KBM-7 (cell line): ENCODE measurements at regions not wholly inside any gene's neighbourhood (a gene's known extent, or its start where the extent isn't known, plus 50 kb on each side); places are given as distances from the start of the nearest gene placed in this dataset.

Experiments used
- DNase-seq: peaks from one replicate; pipeline ENCODE4 v3.0.0-alpha.2; 2015
- in situ Hi-C: fragments of 300-500 bp; cut with MboI; formaldehyde crosslinking; loops from 2 replicates; pipeline ENCODE4 v1.14.3; 2020; ENCODE audit warnings: low sequenced_read_pairs, low pct_unique_long_range_greater_than_20kb, mixed read lengths

DNA sequence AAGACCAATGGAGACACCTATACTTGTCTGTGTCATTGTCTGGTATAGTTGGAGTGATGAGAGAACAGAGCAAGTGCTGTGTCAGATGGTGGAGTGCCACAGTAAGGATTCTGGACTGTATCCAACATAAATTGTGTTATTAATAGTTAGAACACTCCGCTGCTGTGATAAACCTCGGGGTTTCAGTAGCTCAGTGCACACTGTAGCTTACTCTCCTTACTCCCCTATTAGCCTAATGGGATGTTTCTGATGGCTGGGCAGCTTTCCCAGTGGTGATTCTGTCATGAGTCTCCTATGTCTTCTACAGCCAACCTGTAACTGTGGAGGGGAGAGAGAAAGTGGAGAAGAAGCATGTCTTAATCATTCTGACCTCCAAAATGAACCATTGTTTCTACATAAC is 127.6 kb upstream of the PTCH1 start:
- in situ Hi-C loops: no loop called here
- no peak for DNase-seq

DNA sequence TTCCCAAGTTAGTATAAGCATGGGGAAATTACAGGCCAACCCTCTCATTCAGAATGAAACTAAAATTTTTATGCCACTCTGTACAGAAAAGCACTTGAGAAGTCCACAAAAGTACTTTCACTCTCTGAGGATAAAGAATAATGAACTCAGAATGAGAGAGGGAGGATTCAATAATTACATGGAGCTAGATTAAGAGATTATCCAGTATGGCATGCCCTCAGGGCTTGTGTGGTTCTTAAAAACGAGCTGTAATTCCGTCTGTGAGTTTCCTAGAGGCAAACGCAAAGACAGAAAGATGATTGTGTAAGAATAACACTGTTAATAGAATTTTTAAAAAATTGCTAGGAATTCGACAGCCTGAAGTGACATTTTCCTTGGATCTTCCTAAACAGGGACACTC is 126.8 kb upstream of the PTCH1 start:
- in situ Hi-C loops: no loop called here
- no peak for DNase-seq

DNA sequence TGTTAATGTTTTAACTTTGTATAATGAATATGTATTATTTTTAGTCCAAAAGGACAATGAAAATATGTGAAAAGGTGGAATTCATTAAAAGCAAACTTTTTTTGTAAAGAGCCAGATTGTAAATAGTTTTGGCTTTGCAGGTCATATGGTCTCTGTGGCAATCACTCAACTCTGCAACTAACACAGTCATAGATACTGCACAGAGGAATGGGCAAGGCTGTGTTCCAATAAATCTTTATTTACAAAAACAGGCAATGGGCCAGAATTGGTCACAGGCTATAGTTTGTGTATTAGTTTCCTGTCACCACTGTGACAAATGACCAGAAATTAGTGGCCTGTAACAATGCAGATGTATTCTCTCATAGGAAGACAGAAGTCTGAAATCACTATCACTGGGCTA is 125.4 kb upstream of the PTCH1 start:
- in situ Hi-C loops: no loop called here
- DNase-seq: no peak

DNA sequence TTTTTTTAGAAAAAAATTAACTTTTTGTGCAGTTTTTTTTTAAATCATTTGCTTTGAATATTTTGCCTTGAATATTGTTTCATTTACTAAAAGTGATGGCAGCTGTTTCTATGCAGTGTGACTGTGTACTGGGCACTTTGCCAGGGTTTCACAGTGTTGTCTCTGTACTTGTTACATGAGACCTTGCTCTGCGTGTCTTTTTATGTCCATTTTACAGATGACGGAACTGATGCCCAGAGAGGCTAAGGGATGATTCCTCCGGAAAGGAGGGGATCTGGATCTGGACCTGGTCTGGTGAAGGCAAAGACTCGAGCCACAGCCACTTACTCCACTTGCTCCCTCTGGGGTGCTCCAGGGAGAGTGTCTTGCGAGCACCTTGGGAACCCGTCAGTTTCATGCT is 124.8 kb upstream of the PTCH1 start:
- DNase-seq: no peak
- in situ Hi-C loops: no loop called here

DNA sequence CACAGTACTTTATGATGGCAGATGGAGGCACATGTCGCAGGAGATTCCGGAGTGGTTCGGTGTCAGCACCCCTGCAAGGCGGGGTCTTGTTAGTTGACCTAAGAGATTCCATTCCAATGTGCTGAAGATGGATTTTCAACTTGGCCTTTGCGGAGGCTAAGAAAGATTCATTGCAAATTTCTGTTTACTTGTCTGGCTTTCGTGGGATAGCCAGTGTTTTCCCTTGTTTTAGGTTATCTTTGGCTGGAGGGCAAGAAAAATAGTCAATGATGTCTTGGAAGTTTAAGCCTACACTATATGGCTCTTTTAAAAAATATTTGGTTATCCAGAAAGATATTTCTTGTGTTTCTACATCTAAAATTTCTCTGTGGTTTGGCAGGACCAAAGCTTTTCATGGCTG is 123.6 kb upstream of the PTCH1 start:
- in situ Hi-C loops: no loop called here
- DNase-seq: no peak

DNA sequence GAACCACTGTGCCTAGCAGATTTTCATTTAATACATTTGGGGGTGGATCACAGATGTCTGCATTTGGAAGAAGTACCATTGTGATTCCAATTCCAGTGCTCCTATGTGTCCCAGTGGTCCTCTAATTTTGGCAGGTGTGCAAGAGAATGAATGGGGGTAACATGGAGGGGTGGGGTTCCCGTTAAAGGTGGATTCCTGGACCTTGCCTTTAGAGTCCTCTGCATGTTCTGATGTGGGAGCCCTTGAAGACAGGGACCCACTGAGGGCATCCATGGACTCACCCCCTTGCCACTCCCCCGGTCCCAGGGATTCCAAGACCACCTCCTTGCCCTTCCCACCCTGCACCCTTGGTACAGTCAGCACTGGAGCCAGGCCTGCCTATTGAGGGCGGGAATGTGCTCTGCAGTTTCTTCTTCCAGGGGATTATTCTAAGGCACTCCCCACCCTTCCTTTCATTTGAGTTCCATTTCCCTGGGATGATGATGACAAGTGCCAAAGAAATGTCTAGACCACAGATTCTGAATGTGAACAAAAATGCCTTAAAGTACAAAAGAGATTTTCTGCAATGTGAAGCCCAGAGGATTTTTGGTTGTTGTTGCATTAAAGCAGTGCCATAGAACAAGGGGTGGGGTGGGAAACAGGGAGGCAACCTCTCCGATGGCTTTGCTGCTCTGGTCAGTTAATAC is 119.4 kb upstream of the PTCH1 start:
- no peak for DNase-seq
- in situ Hi-C loops: no loop called here

DNA sequence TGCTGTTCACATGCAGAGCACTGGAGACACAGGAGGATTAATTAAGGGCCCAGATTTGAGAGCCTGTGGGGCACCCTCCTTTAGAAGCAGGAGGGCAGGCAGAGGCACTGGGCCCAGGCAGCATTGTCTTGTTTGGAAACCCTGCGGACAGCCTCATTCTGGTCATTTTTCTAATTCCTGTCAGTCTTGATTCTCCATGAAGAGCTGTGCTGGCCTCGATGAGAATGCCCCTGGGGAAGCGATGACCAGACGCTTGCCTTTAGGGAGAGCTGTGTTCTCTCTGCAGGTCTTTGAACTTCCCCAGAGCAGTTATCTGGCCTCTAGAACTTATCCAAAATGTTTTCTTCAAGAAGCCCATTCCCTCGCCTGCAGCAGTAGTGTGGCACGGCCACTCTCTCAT is 117.8 kb upstream of the PTCH1 start:
- DNase-seq: no peak
- in situ Hi-C loops: no loop called here

DNA sequence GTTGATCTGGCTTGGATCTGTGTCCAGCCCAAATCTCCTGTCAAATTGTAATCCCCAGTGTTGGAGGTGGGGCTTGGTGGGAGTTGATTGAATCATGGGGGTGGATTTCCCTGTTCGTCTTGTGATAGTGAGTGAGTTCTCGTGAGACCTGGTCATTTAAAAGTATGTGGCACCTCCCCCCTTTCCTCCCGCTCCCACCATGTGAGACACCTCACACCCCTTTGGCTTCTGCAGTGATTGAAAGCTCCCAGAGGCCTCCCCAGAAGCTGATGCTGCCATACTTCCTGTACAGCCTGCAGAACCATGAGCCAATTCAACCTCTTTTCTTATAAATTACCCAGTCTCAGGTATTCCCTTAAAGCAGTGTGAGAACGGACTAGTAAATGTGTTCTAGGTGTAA is 117.3 kb upstream of the PTCH1 start:
- in situ Hi-C loops: no loop called here
- no peak for DNase-seq

DNA sequence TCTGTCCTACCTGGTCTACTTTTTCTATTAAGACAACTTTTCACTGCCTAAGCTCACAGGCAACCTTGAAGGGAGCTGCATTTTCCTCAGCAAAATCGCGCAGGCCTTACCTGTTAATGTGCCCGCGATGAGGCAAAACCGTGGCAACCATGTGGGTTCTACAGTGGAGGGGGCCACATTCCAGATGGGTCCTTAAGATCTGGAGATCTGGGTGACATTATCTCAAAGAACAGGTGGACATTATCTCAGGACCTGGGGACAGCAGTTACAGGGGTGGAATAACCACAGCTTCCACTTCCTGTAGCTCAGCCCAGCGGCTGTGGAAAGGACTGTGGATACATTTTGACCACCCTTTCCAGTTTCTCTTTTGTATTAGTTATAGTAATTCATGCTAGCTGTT is 112.8 kb upstream of the PTCH1 start:
- DNase-seq: no peak
- in situ Hi-C loops: no loop called here

DNA sequence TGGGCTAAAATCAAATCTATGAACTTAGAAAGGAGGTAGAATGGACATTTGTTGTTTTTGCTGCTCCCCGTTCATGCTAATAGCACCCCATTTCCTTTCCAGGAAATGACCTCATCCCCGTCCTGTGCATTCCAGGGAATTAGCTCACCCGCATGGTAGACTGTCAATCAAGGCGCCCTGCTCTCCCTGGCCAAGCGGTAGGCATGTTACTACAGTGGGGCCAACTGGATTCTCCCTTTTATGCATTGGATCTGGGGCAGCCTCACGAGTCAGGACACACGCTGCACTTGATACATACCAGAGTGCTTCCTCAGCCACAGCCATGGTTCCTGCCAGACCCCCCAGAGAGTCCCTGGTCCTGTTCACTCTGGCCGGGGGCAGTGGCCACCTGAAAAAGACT is 111.0 kb upstream of the PTCH1 start:
- no peak for DNase-seq
- in situ Hi-C loops: no loop called here

DNA sequence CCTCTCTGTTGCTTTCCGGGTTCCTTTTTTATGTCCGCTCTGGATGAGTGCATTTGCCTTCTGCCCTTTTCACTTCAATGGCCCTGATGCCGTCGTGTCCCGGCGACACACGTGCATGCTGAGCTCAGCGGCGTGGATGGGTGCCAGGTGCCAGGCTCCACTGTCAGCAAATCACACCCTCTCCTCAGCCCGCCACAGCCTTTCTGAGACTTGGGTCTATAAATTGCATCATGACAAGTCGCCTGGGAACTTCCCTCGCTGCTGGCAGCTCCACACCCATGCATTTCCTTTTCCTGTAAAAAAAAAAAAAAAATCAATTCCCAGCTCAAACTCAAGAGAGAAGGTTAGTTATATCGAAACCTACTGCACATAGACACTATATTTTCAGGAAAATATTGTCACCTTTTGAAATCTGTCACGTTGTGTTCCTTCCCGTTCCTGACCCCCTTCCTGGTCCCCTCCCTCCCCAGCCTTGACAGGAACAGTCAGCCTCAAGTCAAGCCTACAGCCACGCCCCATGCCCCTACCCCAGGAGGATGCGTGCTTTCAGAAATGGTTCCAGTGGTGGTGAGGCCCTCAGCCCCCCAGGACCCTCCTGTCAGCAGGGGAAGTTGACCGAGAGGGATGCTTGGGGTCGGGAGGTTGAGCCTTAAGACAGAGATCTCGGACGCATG is 110.3 kb upstream of the PTCH1 start:
- in situ Hi-C loops: no loop called here
- DNase-seq: peak; percentile 14

DNA sequence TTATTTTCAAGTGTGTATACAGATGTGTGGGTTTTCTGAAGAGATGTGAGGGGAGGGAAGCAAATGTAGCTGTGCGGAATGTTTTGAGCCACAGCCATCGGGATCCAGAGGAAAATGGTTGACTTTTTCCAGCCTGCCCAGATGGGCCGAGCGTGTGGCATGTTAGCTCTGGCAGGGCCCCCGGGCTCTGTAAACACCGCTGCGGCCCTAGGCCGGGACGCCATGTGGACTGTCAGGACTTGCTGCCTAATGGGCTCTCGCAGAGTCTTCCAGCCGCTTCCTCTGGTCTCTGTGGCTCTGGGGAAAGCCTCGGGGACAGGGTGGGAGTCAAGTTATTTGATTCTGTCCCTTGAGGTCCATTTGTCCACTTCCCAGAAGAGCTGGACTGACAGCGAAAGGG is 109.6 kb upstream of the PTCH1 start:
- in situ Hi-C loops: no loop called here
- DNase-seq: no peak

DNA sequence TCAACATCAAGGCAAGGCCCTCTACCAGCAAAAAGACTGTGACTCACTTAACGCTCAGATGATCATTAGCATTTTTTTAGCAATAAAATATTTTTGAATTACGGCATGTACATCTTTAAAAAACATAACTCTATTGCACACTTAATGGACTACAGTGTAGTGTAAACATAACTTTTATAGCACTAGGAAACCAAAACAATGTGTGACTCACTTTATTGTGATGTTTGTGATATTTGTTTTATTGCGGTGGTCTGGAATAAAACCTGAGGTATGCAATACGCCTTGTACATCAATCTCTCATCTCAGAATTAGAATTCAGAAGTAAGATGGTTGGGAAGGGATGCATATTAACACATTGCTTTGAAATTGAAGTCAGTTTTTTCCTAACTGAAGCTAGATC is 106.9 kb upstream of the PTCH1 start:
- no peak for DNase-seq
- in situ Hi-C loops: no loop called here

DNA sequence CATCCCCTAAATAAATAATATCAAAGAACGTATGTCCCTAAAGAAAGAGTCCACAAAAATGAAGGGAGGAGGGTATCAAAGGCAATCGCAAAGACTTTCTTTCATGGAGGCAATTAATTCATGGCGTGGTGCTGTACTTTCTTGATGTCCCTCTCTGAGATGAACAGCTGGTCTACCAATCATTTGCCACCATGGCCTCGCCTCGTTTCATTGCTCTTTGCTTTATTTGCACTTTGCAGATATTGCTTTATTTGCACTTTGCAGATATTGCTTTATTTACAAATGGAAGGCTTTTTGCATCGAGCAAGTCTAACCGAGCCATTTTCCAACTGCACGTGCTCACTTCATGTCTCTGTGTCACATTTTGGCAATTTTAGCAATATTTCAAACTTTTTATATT is 104.0 kb upstream of the PTCH1 start:
- no peak for DNase-seq
- in situ Hi-C loops: no loop called here

DNA sequence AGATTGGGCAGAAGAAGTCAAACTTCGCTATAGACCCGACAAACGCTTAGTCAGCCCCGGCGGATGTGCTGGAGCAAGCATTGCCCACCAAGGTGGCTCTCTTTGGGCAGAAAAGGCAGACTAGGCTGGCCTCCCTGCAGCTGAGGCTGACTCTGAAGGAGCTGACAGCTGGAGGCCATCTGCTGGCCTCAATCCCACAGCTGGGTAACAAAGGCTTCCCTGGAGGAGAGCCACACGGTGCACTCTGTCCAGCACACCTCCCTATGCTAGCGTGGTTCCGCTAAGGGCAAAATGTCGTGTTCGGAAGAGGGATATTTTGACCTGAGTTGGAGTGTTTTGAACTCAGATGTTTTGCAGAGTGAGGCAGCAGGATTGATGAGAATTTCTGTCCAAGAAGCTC is 103.5 kb upstream of the PTCH1 start:
- DNase-seq: no peak
- in situ Hi-C loops: no loop called here

DNA sequence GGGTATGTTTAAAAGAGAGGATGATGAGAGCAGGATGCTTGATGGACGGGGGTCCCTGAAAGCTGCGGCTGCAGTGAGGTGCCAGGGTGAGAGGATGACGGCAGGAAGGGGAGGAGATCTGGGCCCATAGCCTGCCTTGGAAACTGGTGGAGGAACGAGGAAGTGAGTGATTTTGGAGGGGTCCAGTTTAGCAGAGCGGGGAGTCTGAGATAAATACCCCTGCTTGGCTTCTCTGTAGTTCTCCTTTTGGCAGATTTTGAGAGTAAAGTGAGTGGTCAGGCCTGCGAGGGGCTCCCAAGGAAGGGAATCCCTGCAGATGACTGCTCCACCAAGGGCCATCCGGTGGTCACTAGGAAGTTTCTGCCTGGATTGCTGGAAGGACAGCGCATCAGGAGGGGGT is 98.5 kb upstream of the PTCH1 start:
- no peak for DNase-seq
- in situ Hi-C loops: no loop called here

DNA sequence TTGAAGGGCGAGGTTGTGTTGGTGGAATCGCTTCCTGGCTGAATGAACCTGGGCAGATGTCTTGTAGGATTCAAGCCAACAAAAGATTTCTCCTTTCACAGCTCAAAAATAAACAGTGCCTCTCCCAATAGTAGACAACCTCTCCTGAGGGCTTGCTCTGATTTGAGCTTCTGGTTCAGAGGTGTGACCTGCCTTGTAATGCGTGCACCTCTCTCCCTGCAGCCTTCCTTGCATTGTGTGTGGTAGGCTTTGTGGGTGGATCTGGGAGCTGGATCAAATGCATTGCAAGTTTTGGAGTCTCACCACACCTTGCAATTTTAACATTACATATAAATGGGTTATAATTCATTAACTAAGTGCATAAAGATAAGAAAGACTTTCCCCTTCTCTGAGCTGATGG is 96.9 kb upstream of the PTCH1 start:
- in situ Hi-C loops: no loop called here
- no peak for DNase-seq

DNA sequence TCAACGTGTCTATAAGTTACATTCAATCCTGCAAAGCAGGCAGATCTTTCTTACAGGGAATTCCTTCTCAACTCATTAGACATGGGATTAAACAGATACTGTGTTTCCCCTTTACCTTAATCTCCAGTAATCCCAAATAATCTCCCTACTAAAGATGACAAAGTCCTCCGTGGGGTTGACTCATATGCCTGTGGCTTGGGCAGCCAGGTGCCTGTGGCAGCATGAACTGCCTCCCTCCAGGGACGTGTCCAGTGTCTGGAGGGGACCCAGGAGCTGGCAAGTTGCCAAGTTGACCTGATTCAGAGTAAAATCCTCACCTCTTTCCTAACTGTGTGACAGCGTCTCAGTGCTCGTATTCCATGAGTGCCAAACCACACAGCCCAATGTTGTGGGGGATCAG is 94.6 kb upstream of the PTCH1 start:
- in situ Hi-C loops: no loop called here
- no peak for DNase-seq

DNA sequence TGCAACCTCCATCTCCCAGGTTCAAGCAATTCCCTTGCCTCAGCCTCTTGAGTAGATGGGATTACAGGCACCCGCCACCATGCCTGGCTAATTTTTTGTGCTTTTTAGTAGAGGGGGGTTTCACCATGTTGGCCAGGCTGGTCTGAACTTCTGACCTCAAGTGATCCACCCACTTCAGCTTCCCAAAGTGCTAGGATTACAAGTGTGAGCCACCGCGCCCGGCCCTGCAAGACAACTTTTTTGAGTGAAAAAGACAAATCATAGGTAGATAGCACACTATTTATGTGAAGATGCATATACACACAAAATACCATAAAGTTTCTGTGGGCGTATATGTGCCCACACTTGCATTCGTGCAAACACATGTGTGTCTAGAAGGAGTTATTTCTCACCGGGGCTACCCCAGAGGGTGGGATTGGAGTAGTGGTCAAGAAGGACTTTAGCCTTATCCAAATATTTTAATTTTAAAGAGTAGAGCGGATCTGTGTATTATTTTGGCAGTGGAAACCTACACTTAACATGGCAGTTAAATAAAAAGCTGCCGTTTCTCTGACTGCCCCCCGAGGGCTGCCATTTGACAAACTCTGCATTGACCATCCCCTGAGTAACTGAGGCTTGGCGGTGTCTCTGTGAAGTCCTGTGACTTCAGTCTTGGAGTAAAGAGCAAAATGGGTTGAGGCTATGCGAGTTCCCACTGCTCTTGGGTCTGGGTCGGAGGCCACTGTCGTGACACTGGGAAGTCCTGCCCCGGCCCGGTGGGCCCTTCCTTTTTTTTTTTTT is 93.4 kb upstream of the PTCH1 start:
- in situ Hi-C loops: no loop called here
- no peak for DNase-seq

DNA sequence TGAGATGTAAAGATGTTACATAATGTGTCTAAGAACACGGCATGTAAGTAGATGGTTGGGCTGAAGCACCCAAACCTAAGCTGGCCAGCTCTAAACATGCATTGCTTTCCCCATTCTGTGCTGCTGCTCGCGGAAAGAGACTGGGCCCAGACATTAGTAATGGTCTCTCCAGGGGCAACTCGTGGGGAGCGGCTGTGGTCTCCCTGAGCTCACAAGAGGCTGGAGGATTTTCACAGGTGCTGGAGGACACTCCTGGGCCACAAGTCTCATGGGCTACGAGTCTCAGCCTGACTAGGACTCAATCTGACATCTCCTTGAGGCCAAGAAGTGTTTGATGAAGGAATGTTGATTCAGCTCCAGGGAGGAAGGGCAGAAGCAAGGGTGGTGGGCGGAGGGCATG is 92.7 kb upstream of the PTCH1 start:
- DNase-seq: no peak
- in situ Hi-C loops: no loop called here

DNA sequence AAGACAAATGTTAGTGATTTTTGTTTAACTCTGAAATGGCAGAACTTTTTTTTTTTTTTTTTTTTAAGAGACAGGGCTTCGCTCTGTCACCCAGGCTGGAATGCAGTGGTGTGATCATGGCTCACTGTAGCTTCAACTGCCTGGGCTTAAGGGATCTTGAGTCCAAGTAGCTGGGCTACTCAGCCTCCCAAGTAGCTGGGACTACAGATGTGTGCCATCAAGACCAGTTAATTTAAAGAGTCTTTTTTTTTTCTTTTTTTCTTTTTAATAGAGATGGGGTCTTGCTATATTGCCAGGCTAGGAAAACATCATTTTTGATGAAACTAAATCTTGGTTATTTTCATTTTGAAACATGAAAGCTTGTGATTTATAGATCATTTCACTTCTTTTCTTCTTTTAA is 91.6 kb upstream of the PTCH1 start:
- in situ Hi-C loops: no loop called here

More for the DNA sequence above, 91.6 kb upstream of the PTCH1 start:
- no peak for DNase-seq
